IPS-18a (cell line): ENCODE measurements at regions not wholly inside any gene's neighbourhood (a gene's known extent, or its start where the extent isn't known, plus 50 kb on each side); places are given as distances from the start of the nearest gene placed in this dataset.

ENCODE experiments used
- H3K27ac ChIP-seq: one replicate; pipeline ENCODE4 v1.5.1; 2013; ENCODE audit warnings: low read length
- H3K27me3 ChIP-seq: one replicate; pipeline ENCODE4 v1.6.1; 2013; ENCODE audit warnings: mild to moderate bottlenecking, low read length; ENCODE audit not compliant: control insufficient read depth, insufficient read depth
- H3K36me3 ChIP-seq: one replicate; pipeline ENCODE4 v1.6.1; 2013; ENCODE audit warnings: low read depth, low read length; ENCODE audit not compliant: control insufficient read depth
- H3K4me1 ChIP-seq: one replicate; pipeline ENCODE4 v1.6.1; 2013; ENCODE audit warnings: low read depth, low read length; ENCODE audit not compliant: control insufficient read depth
- H3K4me3 ChIP-seq: one replicate; pipeline ENCODE4 v1.5.1; 2013; ENCODE audit warnings: low read length
- H3K9ac ChIP-seq: one replicate; pipeline ENCODE4 v1.6.1; 2013; ENCODE audit warnings: mild to moderate bottlenecking, low read length, moderate library complexity
- H3K9me3 ChIP-seq: one replicate; pipeline ENCODE4 v1.6.1; 2013; ENCODE audit warnings: low read depth, low read length; ENCODE audit not compliant: control insufficient read depth

GRCh38 chr4:151935411-151935810 lies 174.6 kb upstream of the GATB start:
- Histone ChIP-seq H3K27ac (no peak overlapping the region), H3K36me3 (no peaks in the 10 kb centered on the region), H3K9me3 (no peaks in the 10 kb centered on the region), H3K27me3 (no peaks in the 10 kb centered on the region), H3K4me1 (no peaks in the 10 kb centered on the region), H3K9ac (no peak overlapping the region), H3K4me3 (no peak overlapping the region)

GRCh38 chr4:151934766-151935165 lies 174.0 kb upstream of the GATB start:
- H3K9me3 ChIP-seq, result no peaks in the 10 kb centered on the region
- H3K36me3 ChIP-seq, result no peaks in the 10 kb centered on the region
- no peak overlapping the region for H3K9ac ChIP-seq
- H3K27ac ChIP-seq, result no peak overlapping the region
- H3K4me1 ChIP-seq, result no peaks in the 10 kb centered on the region
- H3K27me3 ChIP-seq, result no peaks in the 10 kb centered on the region
- H3K4me3 ChIP-seq, result no peak overlapping the region

GRCh38 chr4:151933122-151933827 lies 172.5 kb upstream of the GATB start:
- Histone ChIP-seq H3K9me3 (no peaks in the 10 kb centered on the region), H3K27me3 (no peaks in the 10 kb centered on the region), H3K27ac (no peak overlapping the region), H3K4me3 (no peak overlapping the region), H3K36me3 (no peaks in the 10 kb centered on the region), H3K4me1 (no peaks in the 10 kb centered on the region), H3K9ac (no peak overlapping the region)

DNA sequence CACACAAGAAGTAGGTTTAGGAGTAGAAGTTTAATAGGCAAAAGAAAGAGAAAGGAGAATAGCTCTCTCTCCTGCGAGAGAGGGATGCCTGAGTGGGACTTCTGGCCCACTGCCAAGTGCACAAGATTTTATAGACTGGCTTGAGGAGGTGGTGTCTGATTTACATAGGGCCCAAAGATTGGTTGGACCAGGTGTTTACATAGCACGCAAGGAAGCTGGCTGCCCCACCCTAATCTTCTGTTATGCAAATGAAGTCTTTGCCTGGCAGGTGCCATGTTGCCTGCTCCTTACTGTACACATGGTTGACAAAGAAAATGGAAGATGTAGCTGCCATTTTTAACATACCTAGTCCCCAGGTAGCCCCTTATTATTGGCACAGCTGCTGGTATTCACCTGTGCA lies 170.8 kb upstream of the GATB start:
- no peaks in the 10 kb centered on the region for H3K4me1 ChIP-seq
- H3K9me3 ChIP-seq, result no peaks in the 10 kb centered on the region
- H3K4me3 ChIP-seq, result no peak overlapping the region
- no peak overlapping the region for H3K9ac ChIP-seq
- no peak overlapping the region for H3K27ac ChIP-seq
- no peaks in the 10 kb centered on the region for H3K27me3 ChIP-seq
- H3K36me3 ChIP-seq, result no peaks in the 10 kb centered on the region

DNA sequence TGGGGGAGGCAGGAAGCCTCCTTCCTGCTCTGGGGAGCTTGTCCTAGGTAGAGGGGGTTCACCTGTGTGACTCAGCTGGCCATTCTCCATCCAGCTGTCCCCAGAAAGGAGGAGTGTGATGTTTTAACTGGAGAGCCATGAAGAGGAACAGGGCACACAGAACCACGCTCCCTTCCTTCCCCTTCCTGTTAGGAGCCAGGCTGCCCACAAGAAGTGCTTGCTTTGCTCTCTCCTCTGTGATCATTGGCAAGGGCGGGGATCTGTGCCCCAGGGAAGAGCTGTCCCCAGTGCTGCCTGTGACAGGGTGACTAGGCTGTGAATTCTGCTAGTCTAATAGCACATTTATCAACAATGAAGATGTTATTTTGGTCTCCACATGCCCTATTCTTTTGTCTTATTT lies 169.6 kb upstream of the GATB start:
- Histone ChIP-seq H3K4me1 (no peaks in the 10 kb centered on the region), H3K27ac (no peak overlapping the region), H3K4me3 (no peak overlapping the region), H3K9ac (no peak overlapping the region), H3K9me3 (no peaks in the 10 kb centered on the region), H3K36me3 (no peaks in the 10 kb centered on the region), H3K27me3 (no peaks in the 10 kb centered on the region)

GRCh38 chr4:151928112-151928511 lies 167.3 kb upstream of the GATB start:
- Histone ChIP-seq H3K27ac (no peak overlapping the region), H3K9ac (no peak overlapping the region), H3K27me3 (no peaks in the 10 kb centered on the region), H3K4me3 (no peak overlapping the region), H3K36me3 (no peaks in the 10 kb centered on the region), H3K4me1 (no peaks in the 10 kb centered on the region), H3K9me3 (no peaks in the 10 kb centered on the region)

DNA sequence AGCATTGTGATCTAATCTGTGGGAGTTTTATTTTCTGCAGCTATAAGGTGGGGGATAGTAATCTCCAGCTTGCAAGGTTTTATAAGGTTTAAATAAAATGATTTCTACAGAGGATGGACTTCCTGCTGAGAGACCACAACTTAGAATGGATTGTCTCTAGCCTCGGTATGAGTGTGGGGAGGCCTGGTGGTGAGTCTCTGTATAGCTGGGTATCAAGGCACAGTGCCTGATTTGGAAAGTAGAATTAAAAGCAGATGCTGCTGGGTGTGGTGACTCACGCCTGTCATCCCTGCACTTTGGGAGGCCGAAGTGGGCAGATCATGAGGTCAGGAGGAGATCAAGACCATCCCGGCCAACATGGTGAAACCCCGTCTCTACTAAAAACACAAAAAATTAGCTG lies 162.0 kb upstream of the GATB start:
- no peaks in the 10 kb centered on the region for H3K36me3 ChIP-seq
- no peaks in the 10 kb centered on the region for H3K4me1 ChIP-seq
- H3K27me3 ChIP-seq, result no peaks in the 10 kb centered on the region
- no peak overlapping the region for H3K9ac ChIP-seq
- no peak overlapping the region for H3K4me3 ChIP-seq
- H3K9me3 ChIP-seq, result no peaks in the 10 kb centered on the region
- H3K27ac ChIP-seq, result no peak overlapping the region

DNA sequence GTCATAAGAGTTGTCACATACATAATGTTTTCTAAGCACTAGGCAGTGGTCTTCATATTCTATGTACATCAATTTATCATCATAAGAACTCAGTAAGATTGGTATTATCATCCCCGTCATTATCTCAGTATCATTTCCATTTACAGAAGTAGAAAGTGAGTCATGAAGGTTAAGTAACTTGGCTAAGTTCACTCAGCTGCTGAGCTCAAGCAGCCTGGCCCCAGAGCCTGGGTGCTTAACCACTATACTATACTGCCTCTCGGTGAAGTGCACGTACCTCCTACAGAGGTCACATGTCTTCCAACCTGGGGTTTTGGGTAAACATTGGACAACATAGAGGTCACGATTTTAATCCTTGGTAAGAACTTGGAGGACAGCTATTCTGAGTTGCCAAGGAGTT lies 161.5 kb upstream of the GATB start:
- Histone ChIP-seq H3K4me3 (no peak overlapping the region), H3K9ac (no peak overlapping the region), H3K27ac (no peak overlapping the region), H3K4me1 (peaks cover 3% of the 10 kb centered on the region), H3K27me3 (no peaks in the 10 kb centered on the region), H3K9me3 (no peaks in the 10 kb centered on the region), H3K36me3 (no peaks in the 10 kb centered on the region)

DNA sequence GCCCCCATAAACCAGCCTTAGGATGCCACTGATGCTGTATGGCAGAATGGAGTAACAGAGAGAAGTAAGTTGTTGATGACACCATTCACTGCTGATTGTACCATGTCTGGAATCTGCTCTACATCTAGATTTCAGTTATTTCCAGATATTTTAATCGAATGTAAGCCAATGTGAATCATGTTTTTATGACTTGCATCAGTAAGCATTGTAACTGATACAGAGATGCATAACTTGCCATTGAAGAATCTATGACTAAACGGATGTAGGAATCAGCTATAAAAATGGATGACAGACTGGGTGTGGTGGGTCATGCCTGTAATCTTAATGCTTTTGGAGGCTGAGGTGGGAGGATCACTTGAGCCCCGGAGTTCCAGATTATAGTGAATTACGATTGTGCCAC lies 161.0 kb upstream of the GATB start:
- Histone ChIP-seq H3K4me1 (peaks cover 8% of the 10 kb centered on the region), H3K9ac (no peak overlapping the region), H3K36me3 (no peaks in the 10 kb centered on the region), H3K27me3 (no peaks in the 10 kb centered on the region), H3K27ac (no peak overlapping the region), H3K9me3 (no peaks in the 10 kb centered on the region), H3K4me3 (no peak overlapping the region)

- Histone ChIP-seq H3K4me1 (peaks cover 9% of the 10 kb centered on the region), H3K36me3 (no peaks in the 10 kb centered on the region), H3K9me3 (no peaks in the 10 kb centered on the region), H3K4me3 (no peak overlapping the region), H3K27me3 (no peaks in the 10 kb centered on the region), H3K27ac (no peak overlapping the region), H3K9ac (no peak overlapping the region)
These were observed 160.6 kb upstream of the GATB start for GRCh38 chr4:151921386-151921785.

DNA sequence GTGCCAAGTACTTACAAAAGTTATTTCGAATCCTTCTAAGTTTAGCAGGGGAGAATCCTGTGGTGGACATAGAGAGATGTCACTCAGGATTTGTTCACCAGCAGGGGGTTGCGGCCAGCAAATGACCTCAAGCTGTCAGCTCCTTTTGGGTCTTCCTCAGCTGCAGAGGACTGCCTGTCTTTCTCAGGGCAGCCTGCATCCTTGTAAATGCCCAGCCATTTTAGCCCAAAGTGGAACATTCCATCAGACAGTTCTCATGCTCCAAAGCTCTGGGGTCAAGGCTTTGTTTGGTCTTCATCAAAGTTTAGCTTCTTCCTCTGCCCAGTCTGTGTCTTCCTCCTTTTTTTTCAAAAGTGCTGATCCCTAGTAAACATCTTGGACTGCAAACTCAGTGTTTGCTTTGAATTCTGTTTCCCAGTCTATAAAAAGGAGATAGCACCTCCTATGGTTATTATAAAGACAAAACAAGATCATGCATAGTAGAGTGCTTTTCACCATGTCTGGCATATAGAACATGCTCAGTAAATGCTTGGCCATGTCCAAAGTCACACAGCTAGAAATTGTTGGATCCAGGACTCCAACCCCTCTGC lies 156.4 kb upstream of the GATB start:
- Histone ChIP-seq H3K9ac (no peak overlapping the region), H3K36me3 (no peaks in the 10 kb centered on the region), H3K27me3 (no peaks in the 10 kb centered on the region), H3K27ac (no peak overlapping the region), H3K9me3 (no peaks in the 10 kb centered on the region), H3K4me3 (no peak overlapping the region), H3K4me1 (peaks cover 9% of the 10 kb centered on the region)

- H3K4me3 ChIP-seq, result no peak overlapping the region
- no peaks in the 10 kb centered on the region for H3K27me3 ChIP-seq
These were observed 151.8 kb upstream of the GATB start for GRCh38 chr4:151912632-151913031.

More at GRCh38 chr4:151912632-151913031, 151.8 kb upstream of the GATB start:
- no peaks in the 10 kb centered on the region for H3K36me3 ChIP-seq
- H3K9ac ChIP-seq, result no peak overlapping the region
- no peaks in the 10 kb centered on the region for H3K9me3 ChIP-seq
- peaks cover 16% of the 10 kb centered on the region for H3K4me1 ChIP-seq
- no peak overlapping the region for H3K27ac ChIP-seq
